BE2C (cell line): ENCODE measurements at regions not wholly inside any gene's neighbourhood (a gene's known extent, or its start where the extent isn't known, plus 50 kb on each side); places are given as distances from the start of the nearest gene placed in this dataset.

Source experiments
- DNase-seq: peaks from one replicate; pipeline ENCODE4 v3.0.0-alpha.2; 2020
- H3K27me3 ChIP-seq: fragments of 250-450 bp; sonication (Bioruptor Pico); 2 replicates; pipeline ENCODE4 v1.5.1; 2020; ENCODE audit warnings: mild to moderate bottlenecking
- H3K36me3 ChIP-seq: fragments of 250-450 bp; sonication (Bioruptor Pico); 2 replicates; pipeline ENCODE4 v1.5.1; 2020; ENCODE audit warnings: mild to moderate bottlenecking
- H3K4me1 ChIP-seq: fragments of 250-450 bp; sonication (Bioruptor Pico); 2 replicates; pipeline ENCODE4 v1.5.1; 2020
- H3K4me3 ChIP-seq: 2 replicates; pipeline ENCODE4 v1.5.1; 2011; ENCODE audit warnings: low read depth, low read length
- H3K9me3 ChIP-seq: fragments of 250-450 bp; sonication (Bioruptor Pico); 2 replicates; pipeline ENCODE4 v1.5.1; 2020
- TF ChIP-seq, protein P1 (sequence below): IDR thresholded peaks from 2 replicates; pipeline ENCODE4 v1.5.1; 2012; ENCODE audit warnings: mild to moderate bottlenecking, low read depth, low read length

DNA sequence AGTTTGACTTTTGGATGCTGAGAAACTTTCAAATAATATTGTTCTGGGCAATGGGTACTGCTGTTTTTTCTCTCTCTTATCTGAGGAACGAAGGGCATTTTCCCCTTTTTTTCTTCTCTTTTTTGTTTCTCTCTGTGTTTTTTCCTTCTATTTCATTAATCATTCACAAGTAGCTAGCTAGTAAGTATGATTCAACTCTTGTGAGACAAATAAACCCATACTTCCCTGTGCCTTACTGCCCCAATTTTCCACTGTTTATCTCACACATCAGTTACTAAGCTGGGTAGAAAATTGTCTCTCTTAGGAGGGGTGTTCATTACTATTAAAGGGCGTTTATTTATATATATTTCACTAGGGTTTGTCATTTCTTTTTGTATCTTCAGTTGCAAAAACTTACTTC lies 437.6 kb downstream of the RERGL start:
- Histone ChIP-seq H3K36me3 (no peaks in the 10 kb centered on the region), H3K27me3 (no peaks in the 10 kb centered on the region), H3K4me3 (no peak overlapping the region), H3K9me3 (no peaks in the 10 kb centered on the region), H3K4me1 (no peaks in the 10 kb centered on the region)
- TF ChIP-seq, protein P1, sequence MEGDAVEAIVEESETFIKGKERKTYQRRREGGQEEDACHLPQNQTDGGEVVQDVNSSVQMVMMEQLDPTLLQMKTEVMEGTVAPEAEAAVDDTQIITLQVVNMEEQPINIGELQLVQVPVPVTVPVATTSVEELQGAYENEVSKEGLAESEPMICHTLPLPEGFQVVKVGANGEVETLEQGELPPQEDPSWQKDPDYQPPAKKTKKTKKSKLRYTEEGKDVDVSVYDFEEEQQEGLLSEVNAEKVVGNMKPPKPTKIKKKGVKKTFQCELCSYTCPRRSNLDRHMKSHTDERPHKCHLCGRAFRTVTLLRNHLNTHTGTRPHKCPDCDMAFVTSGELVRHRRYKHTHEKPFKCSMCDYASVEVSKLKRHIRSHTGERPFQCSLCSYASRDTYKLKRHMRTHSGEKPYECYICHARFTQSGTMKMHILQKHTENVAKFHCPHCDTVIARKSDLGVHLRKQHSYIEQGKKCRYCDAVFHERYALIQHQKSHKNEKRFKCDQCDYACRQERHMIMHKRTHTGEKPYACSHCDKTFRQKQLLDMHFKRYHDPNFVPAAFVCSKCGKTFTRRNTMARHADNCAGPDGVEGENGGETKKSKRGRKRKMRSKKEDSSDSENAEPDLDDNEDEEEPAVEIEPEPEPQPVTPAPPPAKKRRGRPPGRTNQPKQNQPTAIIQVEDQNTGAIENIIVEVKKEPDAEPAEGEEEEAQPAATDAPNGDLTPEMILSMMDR: no peak
- no peak for DNase-seq

DNA sequence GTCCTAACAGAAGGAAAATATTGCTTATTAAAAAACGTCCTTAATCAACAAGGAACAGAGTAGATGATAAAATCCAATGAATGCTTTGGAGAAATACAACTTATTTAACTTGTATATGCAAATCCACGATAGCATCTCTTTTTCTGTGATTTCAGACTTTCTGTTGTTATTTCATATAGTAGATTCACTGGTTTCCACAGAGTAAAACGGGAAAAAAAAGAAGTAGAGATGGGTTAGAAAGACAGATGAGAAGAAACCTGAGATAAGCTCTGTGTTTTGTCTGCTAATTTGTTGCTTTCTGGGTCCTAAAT lies 447.7 kb downstream of the RERGL start:
- H3K9me3 ChIP-seq: no peaks in the 10 kb centered on the region
- H3K27me3 ChIP-seq: 0 out of 2 replicates have a peak, but pooled peaks cover 3% of the 10 kb centered on the region
- no peak overlapping the region for H3K4me3 ChIP-seq
- TF ChIP-seq, protein P1: no peak
- H3K36me3 ChIP-seq: no peaks in the 10 kb centered on the region
- DNase-seq: no peak
- H3K4me1 ChIP-seq: no peaks in the 10 kb centered on the region

DNA sequence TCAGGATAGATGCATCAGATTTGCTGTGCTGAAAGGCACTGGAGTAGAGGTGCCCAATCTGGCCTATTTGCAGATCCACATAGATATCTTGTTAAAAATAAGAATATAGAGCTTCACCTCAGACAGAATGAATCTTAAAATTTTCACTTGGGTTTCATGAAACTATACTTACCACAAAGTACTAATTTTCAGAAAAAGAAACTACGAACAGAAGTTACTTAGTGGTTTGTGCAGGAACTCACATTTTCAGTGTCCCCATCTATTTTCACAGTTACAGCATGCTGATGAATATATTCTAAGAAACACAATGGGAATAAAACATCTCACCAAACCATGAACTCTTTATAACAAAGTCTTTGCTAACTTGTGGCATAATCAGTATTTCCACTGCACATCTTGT lies 449.4 kb downstream of the RERGL start:
- Histone ChIP-seq H3K4me3 (no peak overlapping the region), H3K9me3 (no peaks in the 10 kb centered on the region), H3K27me3 (0 out of 2 replicates have a peak, but pooled peaks cover 3% of the 10 kb centered on the region), H3K36me3 (no peaks in the 10 kb centered on the region), H3K4me1 (no peaks in the 10 kb centered on the region)
- no peak for DNase-seq
- TF ChIP-seq, protein P1: no peak

DNA sequence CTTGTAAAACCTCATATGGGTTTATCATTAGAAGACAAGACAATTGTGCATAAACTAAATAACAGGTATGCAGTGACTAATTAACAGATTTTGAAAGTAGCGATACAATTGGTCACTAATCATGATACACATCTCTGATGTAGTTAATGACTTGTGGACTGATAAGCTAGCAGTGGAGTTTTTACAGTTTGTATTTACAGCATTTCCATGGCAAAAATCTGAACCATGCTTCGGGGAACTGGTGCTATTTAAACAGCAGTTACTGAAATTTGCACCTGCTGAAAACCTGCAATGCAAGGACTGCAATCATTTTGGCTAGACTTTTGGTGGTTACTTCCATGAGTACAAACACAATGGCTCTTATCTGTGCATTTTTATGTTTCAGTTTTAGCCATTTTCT lies 471.2 kb downstream of the RERGL start:
- Histone ChIP-seq H3K4me3 (no peak overlapping the region), H3K36me3 (no peaks in the 10 kb centered on the region), H3K27me3 (no peaks in the 10 kb centered on the region), H3K4me1 (no peaks in the 10 kb centered on the region), H3K9me3 (no peaks in the 10 kb centered on the region)
- DNase-seq: no peak
- TF ChIP-seq, protein P1: no peak

DNA sequence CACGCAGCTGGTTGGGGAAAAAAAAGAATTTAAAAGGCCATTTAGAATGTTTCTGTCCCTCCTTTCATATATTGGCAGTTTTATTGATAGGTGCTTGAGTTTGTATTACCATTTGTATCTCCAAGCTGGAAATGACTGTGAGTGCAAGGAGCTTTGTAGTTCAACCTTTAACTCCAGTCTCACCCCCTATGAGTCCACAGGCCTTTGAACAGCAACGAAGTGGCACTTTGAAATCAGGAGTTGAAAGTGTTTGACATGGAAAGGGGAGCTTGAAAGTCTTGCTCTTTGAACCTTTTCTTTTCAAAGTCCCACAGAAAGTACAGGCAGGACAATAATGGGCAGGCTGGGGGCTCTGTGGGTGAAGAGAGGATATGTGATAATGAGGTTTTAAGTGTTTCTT lies 480.3 kb downstream of the RERGL start:
- H3K27me3 ChIP-seq: no peaks in the 10 kb centered on the region
- TF ChIP-seq, protein P1: no peak
- H3K36me3 ChIP-seq: no peaks in the 10 kb centered on the region
- no peaks in the 10 kb centered on the region for H3K4me1 ChIP-seq
- H3K9me3 ChIP-seq: no peaks in the 10 kb centered on the region
- H3K4me3 ChIP-seq: no peak overlapping the region
- DNase-seq: no peak

DNA sequence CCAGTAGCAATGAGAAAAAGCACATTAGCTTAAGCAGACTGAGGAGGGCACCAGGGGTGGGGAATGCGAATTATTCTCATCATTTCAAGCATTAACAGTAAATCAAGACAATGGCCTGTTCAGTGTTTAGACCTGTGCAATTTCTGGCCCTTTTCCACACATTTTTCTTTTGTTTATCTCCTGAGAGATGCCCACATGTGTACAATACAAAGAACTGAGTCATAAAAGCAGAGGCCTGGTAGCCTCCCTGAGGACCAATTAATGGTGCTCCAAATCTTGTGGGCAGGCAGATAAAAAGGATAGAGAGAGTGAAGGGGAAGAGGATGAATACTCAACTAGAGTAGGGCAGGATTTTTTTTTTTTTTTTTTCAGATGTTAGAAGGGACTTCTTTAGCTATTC lies 480.8 kb downstream of the RERGL start:
- no peak for DNase-seq

More for the DNA sequence above, 480.8 kb downstream of the RERGL start:
- Histone ChIP-seq H3K4me3 (no peak overlapping the region), H3K27me3 (no peaks in the 10 kb centered on the region), H3K4me1 (no peaks in the 10 kb centered on the region), H3K9me3 (no peaks in the 10 kb centered on the region), H3K36me3 (no peaks in the 10 kb centered on the region)
- TF ChIP-seq, protein P1: no peak
